ENCODE measurements at regions not wholly inside any gene's neighbourhood (a gene's known extent, or its start where the extent isn't known, plus 50 kb on each side); places are given as distances from the start of the nearest gene placed in this dataset.
"Not testable (repeated sequence)": the region's sequence is repeated elsewhere in the genome, so short reads cannot be mapped to it uniquely, and the experiment has no call there.

DNA sequence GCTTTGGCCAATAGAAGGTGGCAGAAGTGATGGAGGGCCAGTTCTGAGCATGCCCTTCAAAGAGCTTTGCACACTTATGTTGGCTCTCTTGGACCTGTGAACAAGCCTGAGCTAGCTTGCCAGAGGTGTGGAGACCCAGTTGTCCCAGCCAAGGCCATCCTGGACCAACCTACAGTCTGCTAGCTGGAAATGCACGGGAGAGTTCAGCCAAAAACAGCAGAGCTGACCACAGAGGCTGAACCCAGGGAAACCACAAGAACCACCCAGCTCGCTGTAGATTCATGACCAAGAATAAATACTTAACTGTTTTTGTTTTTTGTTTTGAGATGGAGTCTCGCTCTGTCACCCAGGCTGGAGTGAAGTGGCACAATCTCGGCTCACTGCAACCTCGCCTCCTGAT is 65.4 kb upstream of the HAND1 start:
- FAIRE-seq, result no peak

DNA sequence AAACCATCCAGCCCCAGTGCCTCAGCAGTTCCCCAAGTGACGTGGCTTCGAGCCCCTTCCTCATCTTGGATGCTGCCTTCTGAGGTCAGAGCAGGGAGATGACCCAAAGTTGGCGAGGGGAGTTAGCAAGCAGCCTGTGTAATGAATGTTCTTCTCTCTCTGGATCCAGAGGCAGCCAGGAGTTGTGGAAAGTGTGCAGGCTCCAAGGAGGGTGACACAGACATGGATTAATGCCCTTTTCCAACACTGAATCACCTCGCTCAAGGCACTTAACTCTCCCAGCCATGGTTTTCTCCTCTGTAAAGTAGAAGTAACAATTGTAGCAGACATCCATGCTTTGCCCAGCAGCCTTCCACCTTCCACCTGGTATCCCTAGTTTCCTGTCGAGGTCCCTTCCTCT is 64.6 kb upstream of the HAND1 start:
- no peak for FAIRE-seq

DNA sequence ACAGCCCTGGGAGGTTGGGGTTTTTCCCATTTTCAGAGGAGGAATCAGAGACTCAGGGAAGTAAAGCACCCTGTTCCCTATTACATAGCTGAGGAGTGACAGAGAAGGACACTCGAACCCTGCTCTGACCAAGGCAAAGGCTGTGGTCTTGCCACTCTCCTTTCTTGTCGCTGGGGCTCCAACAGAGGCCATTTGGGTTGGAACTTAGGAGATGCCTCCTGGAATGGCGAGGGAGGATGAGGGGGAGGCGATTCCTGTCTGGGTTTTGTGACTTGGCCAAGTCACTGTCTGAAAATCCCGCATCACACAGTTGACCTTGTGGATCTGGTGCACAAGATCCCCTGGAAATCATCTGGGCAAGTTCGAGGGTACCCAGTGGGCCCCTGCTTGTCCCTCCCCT is 64.0 kb upstream of the HAND1 start:
- no peak for FAIRE-seq

DNA sequence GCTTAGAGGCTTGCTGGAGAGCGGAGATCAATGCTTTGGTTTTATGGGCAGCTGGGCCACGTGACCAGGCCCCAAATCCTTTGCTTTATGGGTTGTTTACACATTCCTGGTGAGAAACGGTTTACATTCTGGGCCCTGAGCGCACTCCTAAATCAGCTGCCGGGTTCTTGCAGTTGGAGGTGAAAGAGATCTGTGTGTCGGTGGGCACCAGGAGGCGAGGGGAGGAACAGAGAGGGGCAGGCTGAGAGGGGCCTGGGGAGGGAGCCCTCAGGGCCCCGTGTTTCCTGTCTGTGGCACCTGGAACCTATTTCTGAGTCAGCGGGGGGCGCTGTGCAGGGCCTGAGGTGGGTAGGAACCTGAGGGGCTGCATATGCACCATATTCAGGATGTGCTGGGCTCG is 63.5 kb upstream of the HAND1 start:
- no peak for FAIRE-seq

GRCh38 chr5:154540600-154540999 is 62.6 kb upstream of the HAND1 start:
- FAIRE-seq, result no peak

DNA sequence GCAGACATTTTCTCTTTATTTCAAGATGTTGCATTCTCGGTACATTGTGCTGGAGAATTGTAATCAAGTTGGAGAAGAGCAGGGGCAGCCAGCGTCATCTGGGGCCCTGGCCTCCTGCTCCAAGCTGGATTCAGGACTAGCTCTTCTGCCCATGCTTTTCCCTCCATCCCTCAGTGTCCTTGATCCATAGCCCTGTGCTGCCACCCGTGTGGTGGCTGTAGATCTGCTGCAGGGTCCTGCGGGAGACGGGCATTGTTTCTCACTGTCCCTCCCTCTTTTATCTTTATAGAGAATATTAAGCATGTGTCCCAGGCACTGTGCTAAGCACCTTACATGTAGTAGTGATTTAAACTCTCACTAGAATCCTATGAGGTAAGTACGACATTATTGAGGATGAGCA is 60.5 kb upstream of the HAND1 start:
- no peak for FAIRE-seq

- not testable (repeated sequence) for FAIRE-seq
These were observed 58.4 kb upstream of the HAND1 start for GRCh38 chr5:154536439-154536838.

DNA sequence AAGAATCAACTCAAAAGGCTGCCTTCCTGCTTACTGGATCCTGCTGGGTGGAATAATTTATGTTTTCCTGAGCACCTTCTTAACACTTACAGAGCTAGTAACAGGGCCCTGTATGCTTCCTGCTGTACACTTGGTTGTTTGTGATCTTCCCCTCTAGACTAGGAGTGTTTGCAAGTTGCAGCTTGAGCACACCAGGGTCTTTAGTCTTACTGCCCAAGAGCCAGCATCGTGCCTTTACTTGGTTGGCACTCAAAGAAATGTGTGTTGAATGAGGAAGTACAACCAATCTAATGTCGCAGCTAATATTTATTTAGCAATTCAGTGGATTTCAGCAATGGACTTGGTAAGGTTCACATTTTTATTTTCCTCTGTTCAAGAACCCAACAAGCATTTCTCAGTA is 57.5 kb upstream of the HAND1 start:
- FAIRE-seq, result no peak

GRCh38 chr5:154534457-154535050 is 56.5 kb upstream of the HAND1 start:
- FAIRE-seq, result no peak

DNA sequence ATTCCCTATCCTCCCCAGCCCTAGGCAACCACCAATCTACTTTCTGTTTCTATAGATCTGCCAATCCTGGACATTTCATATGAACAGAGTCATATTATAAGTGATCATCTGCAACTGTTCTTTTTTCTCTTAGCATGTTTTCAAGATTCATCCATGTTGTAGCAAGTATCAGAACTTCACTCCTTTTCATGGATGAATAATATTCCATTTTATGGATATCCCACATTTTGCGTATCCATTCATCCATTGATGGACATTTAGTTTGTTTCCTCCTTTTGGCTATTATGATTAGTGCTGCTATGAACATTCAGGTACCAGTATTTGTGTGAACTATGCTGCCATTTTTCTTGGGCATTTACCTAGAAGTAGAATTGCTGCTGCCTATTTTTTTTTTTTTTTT is 51.3 kb upstream of the HAND1 start:
- no peak for FAIRE-seq

DNA sequence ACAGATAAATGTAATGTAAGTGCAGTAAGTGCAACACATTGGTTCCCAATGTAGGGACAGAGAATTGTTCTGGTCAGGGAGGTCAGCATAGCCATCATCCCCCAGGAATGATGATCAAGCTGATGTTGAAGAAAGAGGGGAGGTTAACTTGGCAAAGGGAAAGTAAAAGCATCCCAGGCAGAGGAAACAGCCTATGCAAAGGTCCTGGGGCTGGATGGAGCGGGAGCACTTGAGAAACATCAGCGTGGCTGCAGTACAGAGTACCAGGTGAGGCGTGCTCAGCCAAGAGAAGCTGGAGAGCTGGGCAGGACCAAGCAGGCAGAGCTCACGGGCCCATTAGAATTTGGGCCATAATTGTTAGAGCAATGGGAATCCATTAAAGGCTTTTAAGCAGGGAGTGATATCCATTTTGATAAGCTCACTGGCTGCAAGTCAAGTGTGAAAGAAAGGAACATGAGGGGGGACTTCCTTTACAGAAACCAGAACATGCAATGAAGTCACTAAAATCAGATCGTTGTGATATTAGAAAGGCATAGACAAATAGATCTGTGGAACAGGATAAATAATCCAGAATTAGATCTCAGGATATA is 50.1 kb upstream of the HAND1 start:
- no peak for FAIRE-seq
